Neural progenitor cell (in vitro differentiated cells): ENCODE measurements at regions not wholly inside any gene's neighbourhood (a gene's known extent, or its start where the extent isn't known, plus 50 kb on each side); places are given as distances from the start of the nearest gene placed in this dataset.

Experiments used
- DNase-seq: peaks from one replicate; pipeline ENCODE4 v3.0.0-alpha.2; 2016; ENCODE audit warnings: low spot score
- H2AFZ ChIP-seq: fragments of 200-600 bp; sonication (generic); replicated peaks from 2 replicates; pipeline ENCODE4 v1.6.1; 2016; ENCODE audit warnings: antibody characterized with exemption
- H3F3A ChIP-seq: fragments of 200-600 bp; sonication (generic); 2 replicates; pipeline ENCODE4 v1.6.1; 2016; ENCODE audit warnings: antibody characterized with exemption, low read depth
- H3K27ac ChIP-seq: fragments of 200-600 bp; sonication (generic); 2 replicates; pipeline ENCODE4 v1.5.1; 2016; ENCODE audit warnings: mild to moderate bottlenecking
- H3K27me3 ChIP-seq: fragments of 200-600 bp; sonication (generic); 2 replicates; pipeline ENCODE4 v1.6.1; 2016; ENCODE audit warnings: mild to moderate bottlenecking, moderate library complexity
- H3K36me3 ChIP-seq: fragments of 200-600 bp; sonication (generic); 2 replicates; pipeline ENCODE4 v1.5.1; 2016
- H3K4me1 ChIP-seq: fragments of 200-600 bp; sonication (generic); 2 replicates; pipeline ENCODE4 v1.6.1; 2016; ENCODE audit warnings: mixed run types
- H3K4me2 ChIP-seq: fragments of 200-600 bp; sonication (generic); 2 replicates; pipeline ENCODE4 v1.6.1; 2016
- H3K4me3 ChIP-seq: fragments of 200-600 bp; sonication (generic); 2 replicates; pipeline ENCODE4 v1.5.1; 2016
- H3K79me2 ChIP-seq: fragments of 200-600 bp; sonication (generic); 2 replicates; pipeline ENCODE4 v1.6.1; 2016; ENCODE audit warnings: low read depth
- H3K9ac ChIP-seq: fragments of 200-600 bp; sonication (generic); 2 replicates; pipeline ENCODE4 v1.6.1; 2016
- H3K9me3 ChIP-seq: fragments of 200-600 bp; sonication (generic); 2 replicates; pipeline ENCODE4 v1.5.1; 2016; ENCODE audit warnings: low read depth
- H4K20me1 ChIP-seq: fragments of 200-600 bp; sonication (generic); 2 replicates; pipeline ENCODE4 v1.6.1; 2016; ENCODE audit warnings: low read depth
- H3K27ac Mint-ChIP-seq: 3 replicates; pipeline ENCODE4 v1.8.0; 2021; ENCODE audit warnings: mixed read lengths
- H3K27me3 Mint-ChIP-seq: 2 replicates; pipeline ENCODE4 v1.8.0; 2022; ENCODE audit warnings: low read depth, mild to moderate bottlenecking, inconsistent platforms, moderate library complexity, mixed read lengths; ENCODE audit not compliant: insufficient read depth
- H3K36me3 Mint-ChIP-seq: 3 replicates; pipeline ENCODE4 v1.8.0; 2021; ENCODE audit warnings: mixed read lengths
- H3K4me1 Mint-ChIP-seq: 3 replicates; pipeline ENCODE4 v1.8.0; 2021; ENCODE audit warnings: mixed read lengths
- H3K4me3 Mint-ChIP-seq: 3 replicates; pipeline ENCODE4 v1.8.0; 2021; ENCODE audit warnings: mild to moderate bottlenecking, moderate library complexity, mixed read lengths
- H3K9me3 Mint-ChIP-seq: 3 replicates; pipeline ENCODE4 v1.8.0; 2020; ENCODE audit warnings: mixed read lengths
- CTCF ChIP-seq: fragments of 200-600 bp; sonication (generic); IDR thresholded peaks from 2 replicates; pipeline ENCODE4 v1.5.1; 2017; ENCODE audit warnings: antibody characterized with exemption, mild to moderate bottlenecking
- EZH2 ChIP-seq: fragments of 200-600 bp; sonication (generic); IDR thresholded peaks from 2 replicates; pipeline ENCODE4 v1.6.1; 2017; ENCODE audit warnings: antibody characterized with exemption, mild to moderate bottlenecking, moderate library complexity
- EZH2phosphoT487 ChIP-seq: fragments of 200-600 bp; sonication (generic); IDR thresholded peaks from 2 replicates; pipeline ENCODE4 v1.6.1; 2017; ENCODE audit warnings: antibody characterized with exemption

- no peak for DNase-seq
- no peaks in the 10 kb centered on the region for H3F3A ChIP-seq
- no peak overlapping the region for H2AFZ ChIP-seq
- no peaks in the 10 kb centered on the region for H3K79me2 ChIP-seq
- H3K4me1 Mint-ChIP-seq = peaks cover 56% of the 10 kb centered on the region
- TF ChIP-seq CTCF = no peak
- TF ChIP-seq EZH2 = no peak
- no peak for TF ChIP-seq EZH2phosphoT487
- no peak overlapping the region for H3K27ac ChIP-seq
- H3K27ac Mint-ChIP-seq = no peak overlapping the region
- no peaks in the 10 kb centered on the region for H3K27me3 ChIP-seq
- H4K20me1 ChIP-seq = no peaks in the 10 kb centered on the region
- H3K9me3 ChIP-seq = no peaks in the 10 kb centered on the region
- peak overlapping the region; percentile 39 for H3K4me2 ChIP-seq
- peaks cover 6% of the 10 kb centered on the region for H3K27me3 Mint-ChIP-seq
- no peaks in the 10 kb centered on the region for H3K36me3 Mint-ChIP-seq
- no peak overlapping the region for H3K4me3 ChIP-seq
- no peaks in the 10 kb centered on the region for H3K36me3 ChIP-seq
- H3K9me3 Mint-ChIP-seq = no peaks in the 10 kb centered on the region
- no peak overlapping the region for H3K9ac ChIP-seq
- no peak overlapping the region for H3K4me3 Mint-ChIP-seq
- peaks cover 32% of the 10 kb centered on the region for H3K4me1 ChIP-seq
Measured at GRCh38 chr2:58917596-58917995, 676.5 kb upstream of the FANCL start.

- DNase-seq = no peak
- Histone ChIP-seq H3K27ac (no peak overlapping the region), H4K20me1 (no peaks in the 10 kb centered on the region), H2AFZ (no peak overlapping the region), H3K36me3 (no peaks in the 10 kb centered on the region), H3K4me3 (no peak overlapping the region), H3K9ac (no peak overlapping the region), H3K79me2 (no peaks in the 10 kb centered on the region), H3F3A (no peaks in the 10 kb centered on the region), H3K4me1 (peaks cover 39% of the 10 kb centered on the region), H3K27me3 (no peaks in the 10 kb centered on the region), H3K4me2 (no peak overlapping the region), H3K9me3 (no peaks in the 10 kb centered on the region)
- Mint-ChIP-seq H3K9me3 (no peaks in the 10 kb centered on the region), H3K36me3 (no peaks in the 10 kb centered on the region), H3K4me1 (peaks cover 71% of the 10 kb centered on the region), H3K27ac (no peak overlapping the region), H3K4me3 (no peak overlapping the region), H3K27me3 (peaks cover 2% of the 10 kb centered on the region)
- TF ChIP-seq EZH2phosphoT487 = no peak
- no peak for TF ChIP-seq CTCF
- TF ChIP-seq EZH2 = no peak
Measured at GRCh38 chr2:58916063-58916462, 674.9 kb upstream of the FANCL start.

GRCh38 chr2:58914733-58915505 lies 673.8 kb upstream of the FANCL start:
- Histone ChIP-seq H3K9me3 (no peaks in the 10 kb centered on the region), H3K36me3 (no peaks in the 10 kb centered on the region), H3K4me3 (no peak overlapping the region), H3K4me2 (no peak overlapping the region), H3K79me2 (no peaks in the 10 kb centered on the region), H3K4me1 (peaks cover 39% of the 10 kb centered on the region), H2AFZ (no peak overlapping the region), H4K20me1 (no peaks in the 10 kb centered on the region), H3K27me3 (no peaks in the 10 kb centered on the region), H3K27ac (no peak overlapping the region), H3K9ac (no peak overlapping the region), H3F3A (no peaks in the 10 kb centered on the region)
- no peak for DNase-seq
- H3K36me3 Mint-ChIP-seq = no peaks in the 10 kb centered on the region
- H3K9me3 Mint-ChIP-seq = no peaks in the 10 kb centered on the region
- H3K27ac Mint-ChIP-seq = no peak overlapping the region
- no peak for TF ChIP-seq CTCF
- H3K27me3 Mint-ChIP-seq = peaks cover 2% of the 10 kb centered on the region
- peaks cover 74% of the 10 kb centered on the region for H3K4me1 Mint-ChIP-seq
- H3K4me3 Mint-ChIP-seq = no peak overlapping the region
